ENCODE measurements at regions not wholly inside any gene's neighbourhood (a gene's known extent, or its start where the extent isn't known, plus 50 kb on each side); places are given as distances from the start of the nearest gene placed in this dataset.
"Not testable (repeated sequence)": the region's sequence is repeated elsewhere in the genome, so short reads cannot be mapped to it uniquely, and the experiment has no call there.

- Histone ChIP-seq H3K4me3 (no peak overlapping the region), H3K27ac (no peak overlapping the region)
Observed at GRCh38 chr12:97616946-97617345, 154.3 kb downstream of the RMST start.

GRCh38 chr12:97628962-97629361, 166.4 kb downstream of the RMST start:
- no peak overlapping the region for H3K4me3 ChIP-seq
- no peak overlapping the region for H3K27ac ChIP-seq

GRCh38 chr12:97629382-97629781, 166.8 kb downstream of the RMST start:
- no peak overlapping the region for H3K27ac ChIP-seq
- no peak overlapping the region for H3K4me3 ChIP-seq

- H3K4me3 ChIP-seq, result no peak overlapping the region
- H3K27ac ChIP-seq, result no peak overlapping the region
Observed at GRCh38 chr12:97630356-97630755, 167.8 kb downstream of the RMST start.

GRCh38 chr12:97630875-97631274, 168.3 kb downstream of the RMST start:
- H3K4me3 ChIP-seq, result no peak overlapping the region
- H3K27ac ChIP-seq, result no peak overlapping the region

- Histone ChIP-seq H3K4me3 (no peak overlapping the region), H3K27ac (no peak overlapping the region)
Observed at GRCh38 chr12:97637770-97638169, 175.2 kb downstream of the RMST start.

GRCh38 chr12:97638739-97639138, 176.1 kb downstream of the RMST start:
- no peak overlapping the region for H3K27ac ChIP-seq
- H3K4me3 ChIP-seq, result no peak overlapping the region

GRCh38 chr12:97639702-97640101, 177.1 kb downstream of the RMST start:
- no peak overlapping the region for H3K4me3 ChIP-seq
- no peak overlapping the region for H3K27ac ChIP-seq

- H3K27ac ChIP-seq, result no peak overlapping the region
Observed at GRCh38 chr12:97640826-97641225, 178.2 kb downstream of the RMST start.

GRCh38 chr12:97642911-97643310, 180.3 kb downstream of the RMST start:
- Histone ChIP-seq H3K4me3 (no peak overlapping the region), H3K27ac (no peak overlapping the region)

More at GRCh38 chr12:97640826-97641225, 178.2 kb downstream of the RMST start:
- H3K4me3 ChIP-seq, result no peak overlapping the region

GRCh38 chr12:97643924-97644323, 181.3 kb downstream of the RMST start:
- Histone ChIP-seq H3K27ac (no peak overlapping the region), H3K4me3 (no peak overlapping the region)

GRCh38 chr12:97645726-97646125, 183.1 kb downstream of the RMST start:
- Histone ChIP-seq H3K27ac (no peak overlapping the region), H3K4me3 (no peak overlapping the region)

GRCh38 chr12:97647142-97647541, 184.5 kb downstream of the RMST start:
- Histone ChIP-seq H3K27ac (no peak overlapping the region), H3K4me3 (no peak overlapping the region)

GRCh38 chr12:97650242-97650641, 187.6 kb downstream of the RMST start:
- no peak overlapping the region for H3K27ac ChIP-seq
- H3K4me3 ChIP-seq, result no peak overlapping the region

GRCh38 chr12:97656548-97656947, 193.9 kb downstream of the RMST start:
- not testable (repeated sequence) for H3K27ac ChIP-seq
- peak overlapping the region in 1 of 7 experiments; percentile 7 for H3K4me3 ChIP-seq

- Histone ChIP-seq H3K27ac (no peak overlapping the region), H3K4me3 (no peak overlapping the region)
Observed at GRCh38 chr12:97659117-97659880, 196.7 kb downstream of the RMST start.

GRCh38 chr12:97666263-97666662, 203.7 kb downstream of the RMST start:
- no peak overlapping the region for H3K4me3 ChIP-seq
- no peak overlapping the region for H3K27ac ChIP-seq

GRCh38 chr12:97672870-97673269, 210.3 kb downstream of the RMST start:
- Histone ChIP-seq H3K4me3 (no peak overlapping the region), H3K27ac (no peak overlapping the region)

GRCh38 chr12:97680751-97681150, 218.1 kb downstream of the RMST start:
- H3K27ac ChIP-seq, result no peak overlapping the region
- no peak overlapping the region for H3K4me3 ChIP-seq

GRCh38 chr12:97681612-97682504, 219.3 kb downstream of the RMST start:
- H3K4me3 ChIP-seq, result no peak overlapping the region
- H3K27ac ChIP-seq, result no peak overlapping the region

GRCh38 chr12:97685360-97685759, 222.8 kb downstream of the RMST start:
- Histone ChIP-seq H3K27ac (no peak overlapping the region), H3K4me3 (no peak overlapping the region)

All from skin epidermis (tissue), 12 donors.